HFF-Myc (cell line): ENCODE measurements at regions not wholly inside any gene's neighbourhood (a gene's known extent, or its start where the extent isn't known, plus 50 kb on each side); places are given as distances from the start of the nearest gene placed in this dataset.

Source experiments
- DNase-seq: peaks from one replicate; pipeline ENCODE4 v3.0.0-alpha.2; 2011; ENCODE audit warnings: low read depth; ENCODE audit errors: extremely low read depth
- H3K4me3 ChIP-seq: replicated peaks from 2 replicates; pipeline ENCODE4 v1.5.1; 2011; ENCODE audit warnings: low read depth, mild to moderate bottlenecking, control low read depth, low read length
- TF ChIP-seq, protein P1 (sequence below): IDR thresholded peaks from 2 replicates; pipeline ENCODE4 v1.5.1; 2012; ENCODE audit warnings: mild to moderate bottlenecking, low read depth, low read length, control low read depth; ENCODE audit errors: missing control alignments

DNA sequence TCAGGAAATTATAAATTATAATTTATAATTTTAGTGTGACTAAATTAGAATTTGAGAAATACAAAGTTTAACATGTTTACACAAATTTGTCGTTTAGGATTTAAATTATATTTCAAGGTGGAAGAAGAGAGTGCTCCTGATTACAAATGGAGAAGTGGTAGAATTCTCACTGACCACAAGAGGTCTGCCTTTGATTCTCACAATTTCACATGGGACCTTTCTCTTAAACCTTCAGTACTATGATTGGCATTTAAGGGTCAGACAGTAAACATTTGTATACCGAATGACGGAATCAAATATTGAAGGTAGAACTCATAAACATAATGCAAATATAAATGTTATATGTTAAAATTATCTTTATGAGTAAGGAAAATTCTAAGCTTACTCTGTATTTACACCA is 171.7 kb downstream of the SLIT2 start:
- no peak overlapping the region for H3K4me3 ChIP-seq
- no peak for DNase-seq
- TF ChIP-seq, protein P1, sequence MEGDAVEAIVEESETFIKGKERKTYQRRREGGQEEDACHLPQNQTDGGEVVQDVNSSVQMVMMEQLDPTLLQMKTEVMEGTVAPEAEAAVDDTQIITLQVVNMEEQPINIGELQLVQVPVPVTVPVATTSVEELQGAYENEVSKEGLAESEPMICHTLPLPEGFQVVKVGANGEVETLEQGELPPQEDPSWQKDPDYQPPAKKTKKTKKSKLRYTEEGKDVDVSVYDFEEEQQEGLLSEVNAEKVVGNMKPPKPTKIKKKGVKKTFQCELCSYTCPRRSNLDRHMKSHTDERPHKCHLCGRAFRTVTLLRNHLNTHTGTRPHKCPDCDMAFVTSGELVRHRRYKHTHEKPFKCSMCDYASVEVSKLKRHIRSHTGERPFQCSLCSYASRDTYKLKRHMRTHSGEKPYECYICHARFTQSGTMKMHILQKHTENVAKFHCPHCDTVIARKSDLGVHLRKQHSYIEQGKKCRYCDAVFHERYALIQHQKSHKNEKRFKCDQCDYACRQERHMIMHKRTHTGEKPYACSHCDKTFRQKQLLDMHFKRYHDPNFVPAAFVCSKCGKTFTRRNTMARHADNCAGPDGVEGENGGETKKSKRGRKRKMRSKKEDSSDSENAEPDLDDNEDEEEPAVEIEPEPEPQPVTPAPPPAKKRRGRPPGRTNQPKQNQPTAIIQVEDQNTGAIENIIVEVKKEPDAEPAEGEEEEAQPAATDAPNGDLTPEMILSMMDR, result no peak

DNA sequence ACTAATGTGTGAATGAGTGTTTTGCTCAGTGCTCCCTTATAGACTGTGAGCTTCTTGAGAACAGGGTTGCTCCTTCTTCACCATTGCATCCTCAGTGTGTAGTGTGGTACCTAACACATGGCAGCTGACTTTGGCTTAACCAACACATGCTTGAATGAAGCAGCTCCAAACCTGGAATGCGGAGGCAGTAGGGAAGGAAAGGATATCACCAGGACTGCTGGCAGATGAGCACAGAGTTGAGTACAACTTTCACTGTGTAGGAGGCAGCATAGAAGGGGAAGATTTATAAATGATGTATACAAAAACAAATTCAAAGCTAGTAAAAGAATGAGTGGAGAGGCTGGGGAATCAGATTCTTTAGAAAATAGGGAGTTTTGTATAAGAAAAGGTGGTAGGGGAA is 174.3 kb downstream of the SLIT2 start:
- no peak for DNase-seq
- H3K4me3 ChIP-seq, result no peak overlapping the region
- TF ChIP-seq, protein P1, result no peak

DNA sequence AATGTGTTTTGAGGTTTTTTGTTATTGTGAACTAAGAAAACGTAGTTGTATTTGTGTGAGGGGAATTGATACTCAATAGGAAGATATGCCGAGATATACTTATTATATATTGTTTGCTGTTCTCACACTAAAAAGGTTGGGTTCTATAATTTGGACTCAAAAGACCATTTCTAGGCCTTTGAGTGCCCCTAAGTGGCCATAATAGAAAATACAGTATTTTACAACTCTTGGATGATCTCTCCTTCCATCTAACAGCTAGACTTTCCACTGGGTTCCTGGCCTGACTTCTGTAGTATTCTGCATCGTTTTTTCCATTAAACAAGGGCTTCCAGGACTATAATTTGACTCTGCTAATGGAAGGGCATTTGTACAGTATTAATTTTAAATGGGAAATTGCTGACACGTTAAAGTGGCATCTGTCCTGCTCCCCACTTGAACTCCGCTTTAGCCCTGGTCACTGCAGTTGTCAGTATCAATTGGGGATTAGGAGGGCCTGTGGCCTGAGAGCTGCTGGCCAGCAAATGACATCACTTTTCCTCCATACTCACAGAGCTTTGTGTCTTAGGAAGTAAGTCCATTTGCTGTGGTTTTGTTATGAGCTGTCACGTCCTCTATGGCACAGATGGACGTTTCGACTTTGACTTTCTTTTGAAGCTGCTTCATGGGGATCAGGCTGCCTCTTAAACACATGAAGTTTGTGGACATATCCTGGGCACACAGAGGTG is 176.9 kb downstream of the SLIT2 start:
- TF ChIP-seq, protein P1, result peak; percentile 10
- H3K4me3 ChIP-seq, result no peak overlapping the region
- no peak for DNase-seq

DNA sequence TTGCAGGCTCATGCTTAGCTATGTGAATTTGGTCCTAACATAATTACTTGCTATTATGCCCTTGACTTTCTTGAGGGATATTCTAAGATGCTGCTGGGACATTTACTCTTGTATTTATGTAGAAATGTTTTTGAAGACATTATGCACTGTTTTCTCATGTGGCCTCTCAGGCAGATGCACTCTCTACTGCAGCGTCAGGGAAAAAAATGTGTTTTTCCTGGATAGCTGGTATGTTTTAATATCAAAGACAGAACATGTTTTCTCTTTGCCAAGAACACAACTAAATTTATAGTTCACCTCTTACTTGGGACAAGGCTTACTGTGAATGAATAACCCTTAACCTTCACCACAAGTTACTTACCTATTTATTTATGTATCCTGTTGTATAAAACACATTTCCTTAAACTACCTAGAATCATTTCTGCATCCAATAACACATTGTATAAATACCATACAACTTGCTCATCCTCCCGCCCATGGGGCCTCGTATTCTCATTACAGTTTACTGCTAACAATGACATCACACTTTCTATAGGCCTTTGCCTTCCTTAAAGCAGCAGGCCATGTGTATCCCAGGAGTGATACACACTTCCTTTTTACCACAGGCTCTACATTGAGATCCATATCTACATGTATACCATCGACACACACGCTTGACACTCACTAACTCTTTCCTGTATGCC is 178.7 kb downstream of the SLIT2 start:
- DNase-seq, result no peak

DNA sequence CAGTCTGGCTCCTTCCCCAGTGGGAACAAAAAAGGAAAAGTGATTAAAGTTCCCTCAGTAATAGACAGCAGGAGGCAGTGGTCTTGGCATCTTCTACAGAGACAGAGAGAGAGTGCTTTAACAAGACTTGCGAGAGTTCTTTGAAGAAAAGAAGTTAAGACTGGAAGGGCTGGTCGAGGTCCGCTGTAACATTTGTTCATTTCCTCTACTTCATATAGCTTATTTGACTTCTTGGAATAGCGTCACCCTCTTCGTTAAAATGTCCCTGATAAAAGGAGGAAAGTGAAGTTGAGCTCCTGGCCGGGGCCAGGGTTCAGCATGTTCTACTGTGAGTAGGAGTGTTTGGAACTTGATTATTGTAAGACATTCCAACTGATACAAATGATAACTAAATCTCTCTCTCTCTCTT is 179.8 kb downstream of the SLIT2 start:
- no peak overlapping the region for H3K4me3 ChIP-seq
- no peak for DNase-seq
- TF ChIP-seq, protein P1, result no peak

More for the DNA sequence above, 178.7 kb downstream of the SLIT2 start:
- TF ChIP-seq, protein P1, result no peak
- H3K4me3 ChIP-seq, result no peak overlapping the region

DNA sequence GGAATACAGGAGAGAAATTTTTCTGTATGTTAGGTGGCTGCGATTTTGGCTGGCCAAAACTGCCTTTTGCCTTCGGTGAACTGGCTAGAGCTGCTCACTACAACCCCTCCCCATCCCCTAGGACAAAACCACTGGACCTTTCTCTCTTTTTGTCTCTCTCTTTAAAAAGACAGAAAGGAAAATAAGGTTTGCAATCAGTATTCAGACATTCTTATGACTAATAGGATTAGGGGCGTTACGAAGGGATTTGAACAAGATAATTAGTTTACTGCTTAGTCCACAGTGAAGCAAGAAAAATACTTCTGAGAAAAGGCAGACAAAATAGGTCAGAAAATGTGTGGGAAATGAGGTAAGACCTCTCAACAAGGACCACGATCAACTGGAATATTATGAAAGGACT is 180.4 kb downstream of the SLIT2 start:
- TF ChIP-seq, protein P1, result no peak
- DNase-seq, result no peak

More for the DNA sequence above, 180.4 kb downstream of the SLIT2 start:
- no peak overlapping the region for H3K4me3 ChIP-seq
